Hematopoietic multipotent progenitor cell treated with erythropoietin and hydrocortisone succinate and interleukin-3 and kit ligand, for 6 days (in vitro differentiated cells): ENCODE measurements at regions not wholly inside any gene's neighbourhood (a gene's known extent, or its start where the extent isn't known, plus 50 kb on each side); places are given as distances from the start of the nearest gene placed in this dataset.
"Not testable (repeated sequence)": the region's sequence is repeated elsewhere in the genome, so short reads cannot be mapped to it uniquely, and the experiment has no call there.

Source experiments
- DNase-seq: peaks from one replicate; pipeline ENCODE4 v3.0.0-alpha.2; 2015

GRCh38 chr2:150370561-150370960 lies 116.9 kb downstream of the RND3 start:
- DNase-seq, result no peak

- DNase-seq, result no peak
Measured at GRCh38 chr2:150369862-150370261, 117.6 kb downstream of the RND3 start.

GRCh38 chr2:150358468-150358807 lies 129.0 kb downstream of the RND3 start:
- DNase-seq, result no peak

DNA sequence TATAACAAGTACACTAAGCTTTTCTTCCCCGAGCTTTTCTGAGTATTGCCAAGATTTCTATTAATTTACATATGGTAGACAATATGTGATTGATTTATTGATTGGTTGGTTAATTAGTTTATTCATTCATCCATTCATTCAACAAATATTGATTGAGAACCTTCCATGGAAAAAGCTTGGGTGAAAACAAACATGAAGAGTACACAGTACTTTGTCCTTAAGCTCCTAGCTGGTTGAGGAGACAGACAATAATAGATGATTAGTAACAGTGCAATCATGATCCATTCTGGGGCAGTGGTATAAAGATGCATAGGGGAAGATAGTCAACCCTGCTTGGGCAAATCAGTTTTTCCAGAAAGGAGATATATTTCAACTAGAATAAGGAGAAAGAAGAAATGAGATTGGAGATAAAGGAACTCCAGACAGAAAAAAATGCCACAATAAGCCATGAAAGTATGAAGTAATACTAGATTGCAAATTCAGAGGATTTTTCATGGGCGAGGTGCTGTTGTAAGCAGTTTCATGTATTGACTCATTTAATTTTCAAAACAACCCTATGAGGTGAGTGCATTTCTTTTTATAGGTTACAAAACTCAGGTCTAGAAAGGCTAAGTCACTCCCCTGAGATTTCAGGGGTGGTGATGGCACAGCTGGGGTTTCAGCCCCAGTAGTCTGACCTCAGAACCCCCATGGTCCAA lies 129.5 kb downstream of the RND3 start:
- DNase-seq, result no peak

DNA sequence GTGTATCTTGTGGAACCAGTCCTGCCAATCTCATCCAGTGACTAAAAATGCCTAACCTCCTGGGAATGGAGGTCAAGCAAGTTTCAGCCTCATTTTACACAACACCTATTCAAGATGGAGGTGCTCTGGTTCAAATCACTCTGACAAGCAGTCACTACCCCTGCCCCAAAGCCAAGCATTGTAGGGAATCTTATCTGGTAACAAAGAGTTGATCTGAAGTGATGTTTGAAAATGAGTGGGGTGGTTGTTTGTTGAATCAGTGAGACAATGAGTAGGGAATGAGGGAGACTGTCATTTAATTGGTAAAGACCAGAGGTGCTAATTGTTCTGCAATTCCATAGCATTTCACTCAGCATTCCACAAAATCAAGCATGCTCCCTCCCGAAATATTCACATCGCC lies 132.0 kb downstream of the RND3 start:
- no peak for DNase-seq

GRCh38 chr2:150353376-150353775 lies 134.1 kb downstream of the RND3 start:
- DNase-seq, result no peak

DNA sequence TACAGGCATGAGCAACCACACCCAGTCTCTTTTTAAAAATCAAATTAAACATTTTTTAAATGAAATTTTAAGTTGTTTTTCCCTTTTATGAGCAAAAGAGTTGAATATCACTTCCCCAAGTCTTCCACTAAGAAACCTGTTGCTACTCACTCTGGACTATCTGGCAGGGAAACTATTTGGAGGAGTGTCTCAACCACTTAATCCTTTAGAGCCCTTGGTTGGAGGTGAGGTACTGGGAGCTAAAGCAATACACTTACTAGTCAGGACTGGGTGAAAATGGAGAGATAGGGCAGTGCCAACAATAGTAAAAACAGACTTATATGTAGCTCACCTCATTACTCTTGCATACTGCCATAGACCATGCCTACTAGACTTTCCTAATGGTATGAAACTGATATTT lies 135.5 kb downstream of the RND3 start:
- DNase-seq, result no peak

GRCh38 chr2:150350500-150350899 lies 137.0 kb downstream of the RND3 start:
- no peak for DNase-seq

DNA sequence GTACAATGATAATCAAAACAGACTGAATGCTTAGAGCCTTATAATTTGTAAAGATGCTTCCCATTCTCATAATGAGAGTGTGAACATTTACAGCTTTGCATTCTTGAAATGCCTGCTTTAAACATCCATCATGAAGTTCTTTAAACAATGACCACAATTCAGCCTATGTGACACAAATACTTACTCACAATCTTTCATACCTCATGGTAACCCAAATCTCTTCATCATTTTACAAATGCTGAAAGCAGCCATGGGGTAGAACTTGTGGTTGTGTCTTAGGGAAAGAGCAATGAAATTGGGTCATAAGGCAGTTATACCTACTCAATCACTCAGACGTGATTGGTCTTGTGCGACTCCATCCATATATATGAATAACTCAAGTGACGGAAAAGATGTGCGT lies 140.7 kb downstream of the RND3 start:
- DNase-seq, result no peak

DNA sequence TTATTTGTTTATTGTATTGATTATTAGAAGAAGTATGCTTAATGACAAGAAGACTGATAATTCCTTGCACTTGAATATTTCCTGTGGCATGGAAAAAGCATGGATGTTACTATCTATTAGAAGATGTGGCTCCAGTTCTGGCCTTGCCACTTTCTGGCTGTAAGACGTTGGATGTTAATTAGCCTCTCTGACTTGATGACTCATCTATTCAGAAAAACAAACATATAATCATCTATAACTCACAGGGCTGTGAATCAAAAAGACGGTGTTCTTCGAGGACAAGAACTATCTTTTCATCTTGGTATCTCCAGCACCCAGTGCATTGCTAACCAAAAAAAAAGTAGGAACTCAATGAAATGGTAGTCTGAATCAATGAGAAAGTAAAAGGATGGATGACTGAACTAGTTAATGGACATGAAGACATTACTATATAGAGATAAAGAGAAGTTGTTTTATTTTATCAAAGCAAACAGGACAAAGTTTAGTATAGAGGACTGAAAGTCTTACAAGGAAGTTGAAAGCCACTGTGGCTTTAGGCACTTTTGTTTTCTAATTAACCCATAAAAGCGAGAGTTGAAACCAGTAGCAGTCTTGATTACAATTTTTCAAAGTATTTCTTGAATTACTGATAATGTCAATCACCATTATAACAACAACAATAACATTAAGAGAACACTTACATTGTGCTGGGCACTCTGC lies 145.3 kb downstream of the RND3 start:
- no peak for DNase-seq

- no peak for DNase-seq
Measured at GRCh38 chr2:150339951-150340350, 147.5 kb downstream of the RND3 start.

DNA sequence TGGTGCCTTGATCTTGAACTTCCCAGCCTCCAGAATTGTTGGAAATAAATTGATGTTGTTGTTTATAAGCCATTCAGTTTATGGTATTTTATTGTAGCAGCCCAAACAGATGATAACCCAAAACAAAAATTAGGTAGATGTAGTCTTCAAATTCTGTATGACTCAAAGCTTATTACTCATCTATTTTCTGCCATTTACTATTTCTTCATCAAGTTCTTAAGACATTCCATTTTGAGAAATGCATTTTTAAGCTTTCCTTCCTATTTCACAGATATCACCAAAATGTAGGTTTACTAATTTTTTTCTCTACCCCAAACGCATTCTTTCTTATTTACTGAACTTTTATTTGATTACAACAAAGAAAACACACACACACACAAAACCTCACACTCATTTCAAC lies 148.2 kb downstream of the RND3 start:
- DNase-seq, result no peak

DNA sequence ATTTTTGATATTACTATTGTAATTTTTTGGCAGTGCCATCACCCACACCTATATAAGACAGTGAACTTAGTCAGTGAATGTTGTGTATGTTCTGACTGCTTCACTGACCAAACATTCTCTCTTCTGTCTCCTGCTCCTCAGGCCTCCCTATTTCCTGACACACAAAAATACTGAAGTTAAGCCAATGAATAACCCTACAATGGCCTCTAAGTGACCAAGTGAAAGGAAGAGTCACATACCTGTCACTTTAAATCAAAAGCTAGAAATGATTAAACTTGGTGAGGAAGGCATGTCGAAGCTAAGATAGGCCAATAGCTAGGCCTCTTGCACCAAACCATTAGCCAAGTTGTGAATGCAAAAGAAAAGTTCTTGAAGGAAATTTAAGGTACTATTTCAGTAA lies 151.9 kb downstream of the RND3 start:
- DNase-seq, result no peak

GRCh38 chr2:150332383-150332782 lies 155.1 kb downstream of the RND3 start:
- no peak for DNase-seq

- no peak for DNase-seq
Measured at GRCh38 chr2:150327564-150328489, 159.6 kb downstream of the RND3 start.

DNA sequence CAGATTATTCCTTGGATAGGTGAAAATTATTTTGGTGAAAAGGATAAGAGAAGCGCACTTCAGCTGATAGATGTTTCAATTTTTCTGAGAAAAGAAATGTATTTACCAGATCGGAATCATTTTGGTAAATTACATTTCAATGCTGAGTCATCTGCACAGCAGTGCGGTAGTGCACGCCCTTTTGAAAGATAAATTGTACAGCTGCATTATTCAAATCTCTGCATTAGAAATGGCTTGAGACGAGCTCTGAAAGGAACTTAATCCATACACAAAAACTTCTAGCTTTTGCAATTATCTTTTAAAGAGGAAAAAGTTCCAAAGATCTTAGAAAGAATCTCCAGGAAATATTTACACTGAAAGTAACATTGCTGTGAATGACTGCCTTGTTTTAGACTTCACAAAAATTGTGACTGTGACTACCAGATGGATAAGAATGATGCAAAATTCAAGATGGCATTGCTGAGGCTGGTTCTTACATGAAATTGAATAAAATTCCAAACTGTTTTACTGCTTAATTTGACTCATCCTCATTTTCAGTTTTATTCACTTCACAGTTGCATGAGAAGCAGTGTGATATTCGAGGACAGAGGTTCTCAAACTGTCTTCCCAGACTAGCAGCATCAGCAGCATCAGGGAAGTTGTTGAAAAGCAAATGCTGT lies 161.7 kb downstream of the RND3 start:
- DNase-seq, result no peak

GRCh38 chr2:150323071-150323470 lies 164.4 kb downstream of the RND3 start:
- not testable (repeated sequence) for DNase-seq

DNA sequence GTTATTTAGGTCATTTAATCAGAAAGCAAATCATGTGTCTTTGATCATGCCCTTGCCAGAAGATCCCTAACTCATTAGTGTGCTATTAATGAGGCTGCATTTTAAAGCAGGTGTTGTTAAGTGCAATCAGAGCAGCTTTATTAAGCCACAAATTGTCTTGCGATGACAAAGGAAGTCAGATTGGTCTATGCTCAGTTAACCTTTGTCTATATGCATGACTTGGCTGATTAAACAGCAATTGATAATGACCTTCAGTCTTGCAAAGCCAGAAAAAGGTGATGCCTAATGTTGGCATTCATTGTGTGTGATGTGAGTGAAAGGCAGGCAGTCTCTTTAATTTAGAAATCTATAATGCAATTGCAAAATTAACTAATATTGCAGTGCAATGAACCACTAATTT lies 166.9 kb downstream of the RND3 start:
- DNase-seq, result no peak

DNA sequence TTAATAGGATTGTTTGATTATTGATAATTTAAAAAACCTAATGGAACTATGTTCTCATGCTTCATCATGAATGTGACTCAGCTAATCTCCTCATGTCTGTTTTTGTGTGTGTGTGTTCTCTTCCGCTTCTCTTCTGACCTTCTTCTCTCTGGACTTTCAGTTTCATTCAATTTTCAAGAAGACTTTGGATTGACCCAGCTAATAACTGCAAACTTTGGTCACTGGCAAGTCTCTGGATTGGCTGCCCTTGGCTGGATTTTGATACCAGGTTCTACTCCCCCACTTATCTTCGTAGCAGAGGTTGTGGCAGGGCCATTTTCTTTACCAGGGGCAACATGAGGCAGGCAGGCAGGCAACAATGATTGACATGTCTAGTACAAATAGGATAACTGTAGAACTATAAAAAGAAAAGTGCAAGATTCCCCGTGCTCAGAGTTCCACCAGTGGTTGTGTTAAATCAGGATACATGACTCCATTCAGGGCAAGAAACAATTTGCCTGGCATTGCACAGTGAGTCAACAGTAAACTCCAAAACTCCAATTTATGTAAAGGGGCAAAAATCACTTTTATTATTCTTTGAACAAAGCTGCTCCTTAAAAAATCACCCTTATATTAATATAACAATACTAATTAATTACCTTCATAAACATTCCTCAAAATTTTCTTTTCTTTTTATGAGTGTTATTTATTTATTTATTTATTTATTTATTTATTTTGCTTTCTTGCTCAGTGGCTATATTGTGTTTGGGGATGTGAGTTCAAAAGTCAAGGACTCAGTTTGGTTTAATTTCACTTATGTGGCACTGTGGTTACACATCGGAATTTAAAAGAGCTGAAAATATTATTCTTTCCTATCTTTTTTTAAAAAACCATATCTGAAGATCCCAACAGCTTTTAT lies 167.6 kb downstream of the RND3 start:
- DNase-seq, result no peak

- DNase-seq, result no peak
Measured at GRCh38 chr2:150319085-150319484, 168.4 kb downstream of the RND3 start.

DNA sequence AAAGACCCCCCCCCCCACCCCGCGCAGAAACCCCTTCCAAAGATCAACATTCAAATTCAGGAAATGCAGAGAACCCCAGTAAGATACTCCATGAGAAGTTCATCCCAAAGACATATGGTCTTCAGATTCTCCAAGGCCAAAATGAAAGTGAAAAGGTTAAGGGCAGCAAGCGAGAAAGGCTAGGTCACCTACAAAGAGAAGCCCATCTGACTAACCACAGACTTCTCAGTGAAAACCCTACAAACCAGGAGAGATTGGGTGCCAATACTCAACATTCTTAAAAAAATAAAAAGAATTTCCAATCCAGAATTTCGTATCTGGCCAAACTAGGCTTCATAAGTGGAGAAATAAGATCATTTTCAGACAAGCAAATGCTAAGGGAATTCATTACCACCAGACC lies 175.2 kb downstream of the RND3 start:
- no peak for DNase-seq
